Activated naive CD4-positive, alpha-beta T cell treated with anti-CD3 and anti-CD28 coated beads, Interleukin-2, amount 50 U/mL, for 72 hours (primary cell): ENCODE measurements at regions not wholly inside any gene's neighbourhood (a gene's known extent, or its start where the extent isn't known, plus 50 kb on each side); places are given as distances from the start of the nearest gene placed in this dataset.
"Not testable (repeated sequence)": the region's sequence is repeated elsewhere in the genome, so short reads cannot be mapped to it uniquely, and the experiment has no call there.

ENCODE experiments used
- ATAC-seq, 2 donors: fragments of 150-1000 bp; cut with Tn5 transposase; 2 replicates each; pipeline ENCODE4 v1.10.0; 2021; ENCODE audit warnings: mild to moderate bottlenecking in 2 of 2, moderate library complexity in 2 of 2
- DNase-seq, 2 donors: peaks; one replicate each; pipeline ENCODE4 v3.0.0; 2021 to 2022; ENCODE audit warnings: low spot score in 2 of 2
- H3K27ac Mint-ChIP-seq, 2 donors: one replicate each; pipeline ENCODE4 v1.8.0; 2022; ENCODE audit warnings: mild to moderate bottlenecking in 2 of 2, mixed read lengths in 2 of 2
- H3K36me3 Mint-ChIP-seq, 2 donors: one replicate each; pipeline ENCODE4 v1.8.0; 2022; ENCODE audit warnings: mixed read lengths in 2 of 2
- H3K9me3 Mint-ChIP-seq, 2 donors: one replicate each; pipeline ENCODE4 v1.8.0; 2022; ENCODE audit warnings: mixed read lengths in 2 of 2

DNA sequence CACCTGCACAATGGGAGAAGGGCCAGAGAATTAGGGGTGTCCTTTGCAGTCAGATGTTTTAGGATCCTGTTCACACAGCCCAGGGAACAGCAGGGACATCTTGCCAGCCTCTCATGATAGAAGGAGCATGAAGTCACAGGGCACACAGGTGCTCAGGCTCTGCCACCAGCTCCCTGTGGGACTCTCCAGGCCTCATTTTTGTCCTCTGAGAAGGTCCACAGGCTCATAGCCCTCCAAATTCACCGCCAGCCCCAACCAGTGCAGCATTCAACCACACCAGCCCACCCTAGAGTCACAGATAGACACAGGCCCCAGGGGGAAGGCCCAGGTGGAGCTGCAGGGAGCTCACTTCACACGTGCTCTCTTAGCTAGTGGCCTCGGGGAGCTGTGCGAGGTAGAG, 391.7 kb downstream of the TNS1 start:
- peak; percentile 6 to 12 for ATAC-seq
- peak overlapping the region; percentile 15 to 86 for H3K27ac Mint-ChIP-seq
- DNase-seq = no peak
- peaks cover 0 to 7% of the 10 kb centered on the region in 2 donors for H3K36me3 Mint-ChIP-seq
- H3K9me3 Mint-ChIP-seq = peaks cover 2 to 5% of the 10 kb centered on the region in 2 donors

DNA sequence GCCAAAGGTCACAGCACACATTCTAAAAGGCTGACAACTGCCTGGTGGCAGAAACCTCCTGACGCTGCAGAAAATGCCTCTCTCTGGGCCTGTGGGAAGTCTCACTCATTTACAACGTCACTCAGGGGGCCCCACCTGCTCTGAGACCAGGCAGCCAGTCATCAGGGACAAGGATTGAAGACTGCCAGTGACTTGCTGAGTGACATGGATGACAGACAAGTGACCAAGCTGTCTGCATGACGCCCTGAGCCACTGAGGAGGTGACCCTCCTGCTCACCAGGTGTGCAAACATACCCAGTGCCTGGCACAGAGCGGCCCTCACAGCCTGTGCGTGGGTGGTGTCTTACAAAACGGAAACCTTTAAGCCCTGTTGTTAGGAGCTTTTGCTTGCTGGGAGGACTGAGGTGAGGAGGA, 392.4 kb downstream of the TNS1 start:
- DNase-seq (peak; percentile 53 to 75), ATAC-seq (peak; percentile 87 to 93)
- peaks cover 0 to 7% of the 10 kb centered on the region in 2 donors for H3K36me3 Mint-ChIP-seq
- peak overlapping the region; percentile 15 to 86 for H3K27ac Mint-ChIP-seq
- H3K9me3 Mint-ChIP-seq = peaks cover 2 to 5% of the 10 kb centered on the region in 2 donors

DNA sequence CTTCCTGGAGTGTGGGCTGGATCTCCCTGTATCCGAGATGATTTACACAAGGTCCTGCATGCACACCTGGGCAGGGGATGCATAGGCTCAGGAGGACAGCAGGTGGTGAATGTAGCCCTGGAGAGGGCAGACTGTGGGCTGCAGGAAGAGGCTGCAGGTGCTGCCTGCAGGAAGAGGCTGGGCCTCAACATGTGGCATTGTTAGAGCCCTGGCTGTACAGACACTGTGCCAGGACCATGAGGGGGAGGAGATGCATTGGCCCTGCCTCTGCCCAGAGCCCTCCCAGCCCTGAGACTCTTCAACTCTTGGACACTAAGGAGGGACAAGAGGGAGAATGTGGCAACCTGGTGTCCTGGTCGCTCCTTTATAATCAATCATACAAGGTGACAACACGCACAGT, 392.8 kb downstream of the TNS1 start:
- no peak for DNase-seq
- ATAC-seq = peak; percentile 3 to 6
- Mint-ChIP-seq H3K9me3 (peaks cover 0 to under 1% of the 10 kb centered on the region in 2 donors), H3K36me3 (peaks cover 0 to 7% of the 10 kb centered on the region in 2 donors), H3K27ac (peak overlapping the region; percentile 53 to 86)

DNA sequence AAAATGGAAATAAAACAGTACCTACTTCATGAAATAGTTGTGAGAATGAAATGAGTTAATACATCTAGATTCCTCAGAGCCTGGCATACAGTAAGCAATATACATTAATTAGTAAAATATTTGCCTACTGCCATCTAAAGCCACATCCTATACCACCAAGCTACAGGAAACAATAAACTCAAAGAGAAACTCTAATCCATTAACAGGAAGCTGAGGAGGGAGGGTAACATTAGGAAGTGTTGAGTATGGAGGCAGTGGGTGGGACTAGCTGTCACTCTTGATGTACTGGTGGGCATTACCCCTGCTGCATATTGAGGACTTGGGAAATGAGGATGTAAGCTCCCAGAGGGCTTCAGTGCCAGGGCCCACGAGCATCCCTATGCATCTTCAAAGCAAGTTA, 396.5 kb downstream of the TNS1 start:
- H3K27ac Mint-ChIP-seq = no peak overlapping the region
- no peaks in the 10 kb centered on the region for H3K9me3 Mint-ChIP-seq
- ATAC-seq = no peak
- no peaks in the 10 kb centered on the region for H3K36me3 Mint-ChIP-seq
- DNase-seq = no peak

GRCh38 chr2:217604527-217605194, 398.1 kb downstream of the TNS1 start:
- ATAC-seq (no peak), DNase-seq (no peak)
- H3K9me3 Mint-ChIP-seq = no peaks in the 10 kb centered on the region
- no peaks in the 10 kb centered on the region for H3K36me3 Mint-ChIP-seq
- H3K27ac Mint-ChIP-seq = no peak overlapping the region

DNA sequence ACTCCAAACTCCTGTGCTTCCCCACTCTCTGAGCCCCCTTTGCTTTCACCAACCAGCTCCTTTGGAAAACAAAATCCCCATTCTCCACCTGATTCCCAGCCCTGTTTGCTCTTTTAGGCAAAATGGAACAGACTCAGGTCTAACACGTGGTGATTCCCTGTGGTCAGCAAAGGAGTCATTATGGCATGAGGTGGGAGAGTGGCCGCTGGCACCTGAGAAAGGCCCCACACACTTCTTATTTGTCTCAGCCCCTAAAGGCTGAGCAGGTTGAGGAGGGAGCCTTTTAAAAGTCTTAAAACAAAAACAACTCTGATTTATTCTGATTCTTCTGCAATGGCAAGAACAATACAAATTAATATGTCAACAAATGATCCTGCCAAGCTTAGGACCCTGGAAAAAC, 401.2 kb downstream of the TNS1 start:
- ATAC-seq (no peak), DNase-seq (no peak)
- Mint-ChIP-seq H3K9me3 (no peaks in the 10 kb centered on the region), H3K36me3 (no peaks in the 10 kb centered on the region), H3K27ac (no peak overlapping the region)

GRCh38 chr2:217599906-217600305, 402.9 kb downstream of the TNS1 start:
- H3K36me3 Mint-ChIP-seq = no peaks in the 10 kb centered on the region
- no peak overlapping the region for H3K27ac Mint-ChIP-seq
- ATAC-seq (no peak), DNase-seq (no peak)
- no peaks in the 10 kb centered on the region for H3K9me3 Mint-ChIP-seq

GRCh38 chr2:217597681-217598080, 405.1 kb downstream of the TNS1 start:
- peaks cover 0 to 4% of the 10 kb centered on the region in 2 donors for H3K9me3 Mint-ChIP-seq
- no peak overlapping the region for H3K27ac Mint-ChIP-seq
- H3K36me3 Mint-ChIP-seq = no peaks in the 10 kb centered on the region
- no peak for DNase-seq
- no peak for ATAC-seq

- ATAC-seq = no peak
- Mint-ChIP-seq H3K36me3 (no peaks in the 10 kb centered on the region), H3K27ac (no peak overlapping the region), H3K9me3 (peaks cover 0 to 4% of the 10 kb centered on the region in 2 donors)
- DNase-seq = no peak
Observed at GRCh38 chr2:217597145-217597544, 405.6 kb downstream of the TNS1 start.

DNA sequence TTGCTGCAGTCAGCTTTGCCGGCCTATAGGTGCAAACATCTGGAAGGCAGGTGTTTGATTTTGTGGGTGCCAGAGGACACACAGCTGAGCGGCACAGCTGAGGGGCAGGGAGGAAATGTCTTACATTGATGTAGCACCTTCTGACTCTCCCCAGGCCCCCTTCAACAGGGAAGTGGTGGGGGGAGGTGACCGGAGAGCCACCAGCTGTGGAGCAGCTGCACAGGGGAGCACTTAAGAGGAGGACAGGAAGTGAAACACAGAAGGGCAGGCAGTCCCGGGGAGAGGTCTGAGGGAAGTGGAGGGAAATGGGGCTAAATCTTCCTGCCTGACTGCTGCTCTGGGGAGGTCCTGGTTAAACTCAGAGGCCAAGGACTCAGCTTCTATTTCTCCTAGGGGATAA, 409.1 kb downstream of the TNS1 start:
- H3K9me3 Mint-ChIP-seq = peaks cover 0 to 4% of the 10 kb centered on the region in 2 donors
- H3K27ac Mint-ChIP-seq = no peak overlapping the region
- H3K36me3 Mint-ChIP-seq = no peaks in the 10 kb centered on the region
- no peak for ATAC-seq
- DNase-seq = no peak

GRCh38 chr2:217588266-217588665, 414.5 kb downstream of the TNS1 start:
- H3K9me3 Mint-ChIP-seq = no peaks in the 10 kb centered on the region
- no peak for ATAC-seq
- no peak overlapping the region for H3K27ac Mint-ChIP-seq
- no peaks in the 10 kb centered on the region for H3K36me3 Mint-ChIP-seq
- no peak for DNase-seq

DNA sequence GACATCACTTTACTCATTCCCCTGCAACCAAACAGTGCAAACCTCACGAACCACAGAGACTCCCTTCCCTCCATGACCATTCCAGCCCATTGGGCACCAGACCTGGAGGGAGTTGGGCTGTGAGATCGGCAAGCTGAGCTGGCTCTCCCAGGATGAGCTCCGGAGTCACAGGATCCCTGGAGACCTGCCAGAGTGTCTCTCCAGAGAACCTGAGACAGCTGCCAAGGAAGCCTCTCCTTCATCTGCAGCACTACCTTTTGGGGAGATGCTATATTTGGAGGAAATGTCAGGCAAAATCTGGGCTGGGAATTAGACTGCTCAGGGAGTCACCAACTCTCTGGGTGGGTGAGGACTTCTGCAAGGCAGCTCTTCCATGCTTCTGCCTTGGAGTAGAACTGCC, 417.4 kb downstream of the TNS1 start:
- DNase-seq (no peak), ATAC-seq (no peak)
- no peak overlapping the region for H3K27ac Mint-ChIP-seq
- H3K36me3 Mint-ChIP-seq = no peaks in the 10 kb centered on the region
- no peaks in the 10 kb centered on the region for H3K9me3 Mint-ChIP-seq

DNA sequence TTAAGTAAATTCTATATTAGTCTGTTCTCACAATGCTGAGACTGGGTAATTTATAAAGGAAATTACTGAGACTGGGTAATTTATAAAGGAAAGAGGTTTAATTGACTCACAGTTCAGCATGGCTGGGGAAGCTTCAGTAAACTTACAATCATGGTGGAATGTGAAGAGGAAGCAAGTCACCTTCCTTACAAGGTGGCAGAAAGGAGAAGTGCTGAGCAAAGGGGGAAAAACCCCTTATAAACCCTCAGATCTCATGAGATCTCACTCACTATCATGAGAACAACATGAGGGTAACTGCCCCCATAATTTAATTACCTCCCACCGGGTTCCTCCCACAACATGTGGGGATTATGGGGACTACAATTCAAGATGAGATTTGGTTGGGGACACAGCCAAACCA, 422.4 kb downstream of the TNS1 start:
- not testable (repeated sequence) for H3K36me3 Mint-ChIP-seq, ATAC-seq, DNase-seq, H3K9me3 Mint-ChIP-seq, H3K27ac Mint-ChIP-seq

DNA sequence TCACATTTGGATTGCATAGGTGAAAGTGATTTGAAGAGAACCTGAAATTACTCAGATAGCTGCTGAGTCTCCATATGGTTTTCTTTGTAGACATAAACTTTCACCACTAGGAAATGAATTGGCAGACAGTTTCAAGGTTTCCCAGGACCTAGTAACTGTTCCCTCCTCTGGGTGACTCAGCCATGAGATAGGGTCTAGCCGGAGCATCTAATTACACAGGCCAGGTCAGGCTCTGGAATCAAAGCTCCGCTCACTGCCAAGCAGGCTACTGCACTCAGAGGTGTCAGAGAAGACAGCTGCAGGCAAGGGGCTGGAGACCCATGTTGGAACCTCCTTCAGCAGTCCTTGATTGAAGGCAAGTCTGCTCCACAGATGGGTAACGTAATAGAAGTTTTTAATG, 429.2 kb downstream of the TNS1 start:
- Mint-ChIP-seq H3K36me3 (peaks cover 0 to 6% of the 10 kb centered on the region in 2 donors), H3K9me3 (peaks cover 0 to 5% of the 10 kb centered on the region in 2 donors), H3K27ac (no peak overlapping the region)
- no peak for ATAC-seq
- DNase-seq = no peak

- DNase-seq (no peak), ATAC-seq (no peak)
- H3K27ac Mint-ChIP-seq = no peak overlapping the region
- H3K9me3 Mint-ChIP-seq = peaks cover 0 to 5% of the 10 kb centered on the region in 2 donors
- peaks cover 0 to 6% of the 10 kb centered on the region in 2 donors for H3K36me3 Mint-ChIP-seq
Observed at GRCh38 chr2:217570394-217570793, 432.4 kb downstream of the TNS1 start.

- Mint-ChIP-seq H3K27ac (no peak overlapping the region), H3K9me3 (peaks cover 0 to 5% of the 10 kb centered on the region in 2 donors), H3K36me3 (peaks cover 0 to 6% of the 10 kb centered on the region in 2 donors)
- ATAC-seq (no peak), DNase-seq (no peak)
Observed at GRCh38 chr2:217568289-217568971, 434.4 kb downstream of the TNS1 start.

GRCh38 chr2:217563565-217563964, 439.2 kb downstream of the TNS1 start:
- Mint-ChIP-seq H3K36me3 (peaks cover 17 to 18% of the 10 kb centered on the region in 2 donors), H3K9me3 (peaks cover 8 to 13% of the 10 kb centered on the region in 2 donors), H3K27ac (no peak overlapping the region)
- DNase-seq (no peak), ATAC-seq (no peak)
